HFF-Myc (cell line): ENCODE measurements at regions not wholly inside any gene's neighbourhood (a gene's known extent, or its start where the extent isn't known, plus 50 kb on each side); places are given as distances from the start of the nearest gene placed in this dataset.
"Not testable (repeated sequence)": the region's sequence is repeated elsewhere in the genome, so short reads cannot be mapped to it uniquely, and the experiment has no call there.

Experiments used
- DNase-seq: peaks from one replicate; pipeline ENCODE4 v3.0.0-alpha.2; 2011; ENCODE audit warnings: low read depth; ENCODE audit errors: extremely low read depth
- H3K4me3 ChIP-seq: replicated peaks from 2 replicates; pipeline ENCODE4 v1.5.1; 2011; ENCODE audit warnings: low read depth, mild to moderate bottlenecking, control low read depth, low read length
- CTCF ChIP-seq: IDR thresholded peaks from 2 replicates; pipeline ENCODE4 v1.5.1; 2012; ENCODE audit warnings: mild to moderate bottlenecking, low read depth, low read length, control low read depth; ENCODE audit errors: missing control alignments

GRCh38 chr4:1552451-1552850 lies 131.7 kb downstream of the FAM53A start:
- H3K4me3 ChIP-seq: no peak overlapping the region
- no peak for TF ChIP-seq CTCF
- no peak for DNase-seq

GRCh38 chr4:1551211-1551610 lies 132.9 kb downstream of the FAM53A start:
- no peak for TF ChIP-seq CTCF

GRCh38 chr4:1550122-1551070 lies 133.7 kb downstream of the FAM53A start:
- H3K4me3 ChIP-seq: no peak overlapping the region
- no peak for TF ChIP-seq CTCF
- DNase-seq: no peak

More at GRCh38 chr4:1551211-1551610, 132.9 kb downstream of the FAM53A start:
- DNase-seq: no peak
- no peak overlapping the region for H3K4me3 ChIP-seq

- TF ChIP-seq CTCF: no peak
- H3K4me3 ChIP-seq: no peak overlapping the region
- DNase-seq: no peak
Measured at GRCh38 chr4:1549638-1550035, 134.5 kb downstream of the FAM53A start.

GRCh38 chr4:1548827-1549637 lies 135.1 kb downstream of the FAM53A start:
- TF ChIP-seq CTCF: peak; percentile 81
- not testable (repeated sequence) for DNase-seq, H3K4me3 ChIP-seq

- TF ChIP-seq CTCF: no peak
- no peak overlapping the region for H3K4me3 ChIP-seq
- DNase-seq: no peak
Measured at GRCh38 chr4:1547856-1548826, 136.0 kb downstream of the FAM53A start.
